GM19468 (cell line): ENCODE measurements at regions not wholly inside any gene's neighbourhood (a gene's known extent, or its start where the extent isn't known, plus 50 kb on each side); places are given as distances from the start of the nearest gene placed in this dataset.
"Not testable (repeated sequence)": the region's sequence is repeated elsewhere in the genome, so short reads cannot be mapped to it uniquely, and the experiment has no call there.

Experiments
- ATAC-seq: cut with Tn5 transposase; IDR thresholded peaks from one replicate; pipeline ENCODE4 v1.9.1; 2021; ENCODE audit warnings: mild to moderate bottlenecking, moderate library complexity, moderate number of reproducible peaks; ENCODE audit not compliant: unreplicated experiment; ENCODE audit errors: extremely low read depth

- no peak for ATAC-seq
Measured at GRCh38 chr12:86743875-86744536, 487.8 kb upstream of the MGAT4C start.

- no peak for ATAC-seq
Measured at GRCh38 chr12:86741531-86741930, 485.3 kb upstream of the MGAT4C start.

- ATAC-seq, result no peak
Measured at GRCh38 chr12:86735851-86736250, 479.7 kb upstream of the MGAT4C start.

GRCh38 chr12:86735072-86735471 is 478.9 kb upstream of the MGAT4C start:
- no peak for ATAC-seq

GRCh38 chr12:86730233-86730632 is 474.0 kb upstream of the MGAT4C start:
- no peak for ATAC-seq

GRCh38 chr12:86729739-86730138 is 473.5 kb upstream of the MGAT4C start:
- ATAC-seq, result no peak

- no peak for ATAC-seq
Measured at GRCh38 chr12:86727160-86727559, 471.0 kb upstream of the MGAT4C start.

GRCh38 chr12:86724716-86725115 is 468.5 kb upstream of the MGAT4C start:
- ATAC-seq, result no peak

GRCh38 chr12:86723326-86723725 is 467.1 kb upstream of the MGAT4C start:
- ATAC-seq, result no peak

GRCh38 chr12:86721713-86722397 is 465.7 kb upstream of the MGAT4C start:
- ATAC-seq, result no peak

GRCh38 chr12:86719381-86719780 is 463.2 kb upstream of the MGAT4C start:
- no peak for ATAC-seq

- no peak for ATAC-seq
Measured at GRCh38 chr12:86713121-86713520, 456.9 kb upstream of the MGAT4C start.

GRCh38 chr12:86712425-86712843 is 456.2 kb upstream of the MGAT4C start:
- no peak for ATAC-seq

GRCh38 chr12:86711731-86712130 is 455.5 kb upstream of the MGAT4C start:
- ATAC-seq, result no peak

GRCh38 chr12:86710109-86710508 is 453.9 kb upstream of the MGAT4C start:
- ATAC-seq, result no peak

- ATAC-seq, result not testable (repeated sequence)
Measured at GRCh38 chr12:86709017-86709416, 452.8 kb upstream of the MGAT4C start.

GRCh38 chr12:86698641-86698980 is 442.4 kb upstream of the MGAT4C start:
- ATAC-seq, result no peak

- no peak for ATAC-seq
Measured at GRCh38 chr12:86697916-86698640, 441.9 kb upstream of the MGAT4C start.

- ATAC-seq, result no peak
Measured at GRCh38 chr12:86683568-86684304, 427.5 kb upstream of the MGAT4C start.

GRCh38 chr12:86681060-86681459 is 424.9 kb upstream of the MGAT4C start:
- ATAC-seq, result no peak

GRCh38 chr12:86675197-86675596 is 419.0 kb upstream of the MGAT4C start:
- no peak for ATAC-seq
